SK-N-MC (cell line): ENCODE measurements at regions not wholly inside any gene's neighbourhood (a gene's known extent, or its start where the extent isn't known, plus 50 kb on each side); places are given as distances from the start of the nearest gene placed in this dataset.

Experiments
- DNase-seq: peaks from one replicate; pipeline ENCODE4 v3.0.0-alpha.2; 2011; ENCODE audit warnings: low read depth, low spot score
- H3K27ac ChIP-seq: fragments of 200-600 bp; sonication (generic); 2 replicates; pipeline ENCODE4 v1.5.1; 2016; ENCODE audit warnings: mixed run types
- H3K36me3 ChIP-seq: fragments of 200-600 bp; sonication (generic); 2 replicates; pipeline ENCODE4 v1.6.1; 2017; ENCODE audit warnings: antibody characterized with exemption, low read length, mixed read lengths; ENCODE audit not compliant: insufficient read depth
- H3K4me3 ChIP-seq: fragments of 200-600 bp; sonication (generic); 2 replicates; pipeline ENCODE4 v1.5.1; 2016
- H3K9ac ChIP-seq: fragments of 200-600 bp; sonication (generic); 2 replicates; pipeline ENCODE4 v1.8.0; 2017; ENCODE audit warnings: mixed run types, mixed read lengths; ENCODE audit not compliant: insufficient read length
- H3K9me3 ChIP-seq: fragments of 200-600 bp; sonication (generic); 2 replicates; pipeline ENCODE4 v1.6.1; 2017; ENCODE audit warnings: low read depth, mild to moderate bottlenecking, antibody characterized with exemption, low read length, moderate library complexity, mixed read lengths
- EZH2 ChIP-seq: fragments of 200-600 bp; sonication (generic); IDR thresholded peaks from one replicate; pipeline ENCODE4 v1.6.1; 2017; ENCODE audit warnings: antibody characterized with exemption
- FOXP2 ChIP-seq: optimal IDR thresholded peaks from 2 replicates; pipeline ENCODE3; 2011; ENCODE audit warnings: mild to moderate bottlenecking, moderate library complexity; ENCODE audit not compliant: insufficient read depth; ENCODE audit errors: extremely low read length, control extremely low read depth
- POLR2AphosphoS5 ChIP-seq: IDR thresholded peaks from 2 replicates; pipeline ENCODE4 v1.6.1; 2012; ENCODE audit warnings: mild to moderate bottlenecking, low read depth, low read length, borderline replicate concordance

DNA sequence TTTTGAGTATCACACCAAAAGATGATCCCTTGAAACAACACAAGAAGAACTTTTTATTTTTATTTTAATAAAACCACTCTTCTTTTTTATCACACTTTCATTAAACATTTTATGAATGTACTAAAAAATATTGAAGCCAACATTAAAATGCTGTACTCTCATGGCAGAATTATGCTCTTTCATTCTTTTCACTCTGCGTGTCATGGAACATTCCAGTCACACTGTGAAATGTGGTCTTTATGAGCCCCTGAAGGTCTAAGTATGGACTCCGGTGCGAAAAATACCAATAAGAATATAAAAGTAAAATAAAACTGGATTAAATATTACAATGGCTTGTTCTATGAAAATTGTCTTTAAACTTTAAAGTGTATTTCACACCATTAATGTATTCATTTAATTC lies 148.4 kb downstream of the TMEM26 start:
- no peak overlapping the region for H3K4me3 ChIP-seq
- TF ChIP-seq EZH2 (no peak), FOXP2 (no peak), POLR2AphosphoS5 (no peak)
- no peak overlapping the region for H3K9ac ChIP-seq
- H3K27ac ChIP-seq = no peak overlapping the region
- DNase-seq = no peak
- no peaks in the 10 kb centered on the region for H3K9me3 ChIP-seq
- H3K36me3 ChIP-seq = no peaks in the 10 kb centered on the region

DNA sequence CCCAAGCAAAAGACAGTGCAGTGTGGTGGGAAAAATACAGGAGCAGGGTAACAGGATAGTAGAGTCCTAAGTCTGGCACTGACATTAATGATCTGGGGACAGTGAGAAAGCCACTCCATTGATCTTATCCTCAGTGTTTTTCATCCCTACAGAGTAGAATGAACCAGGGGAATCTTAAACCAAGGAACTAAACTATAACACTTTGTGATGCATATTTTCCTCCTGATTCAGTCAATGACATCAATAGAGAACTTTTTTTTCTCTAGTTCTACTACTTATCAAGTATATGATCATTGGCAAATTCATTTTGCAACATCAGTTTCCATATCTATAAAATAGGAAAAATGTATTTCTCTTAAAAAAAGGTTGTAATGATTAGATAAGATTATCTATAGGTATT lies 151.1 kb downstream of the TMEM26 start:
- Histone ChIP-seq H3K27ac (no peak overlapping the region), H3K9me3 (no peaks in the 10 kb centered on the region), H3K36me3 (no peaks in the 10 kb centered on the region), H3K9ac (no peak overlapping the region), H3K4me3 (no peak overlapping the region)
- TF ChIP-seq EZH2 (no peak), POLR2AphosphoS5 (no peak), FOXP2 (no peak)
- no peak for DNase-seq

DNA sequence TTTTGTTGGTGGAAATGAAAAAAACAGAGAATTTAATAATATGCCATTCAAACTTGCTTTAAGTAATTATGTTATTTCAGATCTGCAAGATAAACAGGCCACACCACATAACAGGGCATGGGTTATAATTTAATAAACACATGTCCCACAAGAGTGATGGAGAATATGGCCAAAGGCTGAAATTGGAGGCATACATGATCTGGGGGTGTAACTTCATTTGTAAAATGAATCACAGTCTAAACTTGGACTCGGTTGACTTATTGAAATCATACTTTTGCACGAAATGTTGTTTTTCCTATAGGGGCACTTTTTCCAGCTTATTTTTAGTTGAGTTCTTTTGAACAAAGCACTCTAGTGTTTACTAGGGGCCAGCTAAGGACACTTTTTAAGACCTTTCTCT lies 151.6 kb downstream of the TMEM26 start:
- Histone ChIP-seq H3K9ac (no peak overlapping the region), H3K4me3 (no peak overlapping the region), H3K9me3 (no peaks in the 10 kb centered on the region), H3K27ac (no peak overlapping the region), H3K36me3 (no peaks in the 10 kb centered on the region)
- TF ChIP-seq POLR2AphosphoS5 (no peak), FOXP2 (no peak), EZH2 (no peak)
- DNase-seq = no peak

DNA sequence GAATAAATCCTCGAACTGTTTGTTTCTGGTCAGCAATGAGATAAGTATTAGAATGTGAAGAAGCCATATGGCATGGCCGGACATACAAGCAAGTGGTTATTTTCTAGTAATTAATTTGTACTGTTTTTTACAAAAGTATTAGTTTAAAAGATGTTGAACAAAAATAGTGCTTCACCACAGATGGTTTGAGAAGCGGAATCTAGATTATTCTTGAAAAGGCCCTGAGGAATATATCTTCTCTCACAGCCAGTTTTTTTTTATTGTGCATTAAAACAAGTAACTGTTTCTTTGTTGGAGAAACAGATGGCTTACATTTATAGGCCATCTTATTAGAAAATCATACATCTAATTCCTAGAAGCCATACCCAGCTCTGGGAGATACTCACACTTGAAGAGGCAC lies 153.3 kb downstream of the TMEM26 start:
- DNase-seq = no peak
- H3K9me3 ChIP-seq = no peaks in the 10 kb centered on the region
- H3K9ac ChIP-seq = no peak overlapping the region
- H3K36me3 ChIP-seq = no peaks in the 10 kb centered on the region
- TF ChIP-seq EZH2 = no peak
- TF ChIP-seq POLR2AphosphoS5 = no peak
- TF ChIP-seq FOXP2 = no peak
- H3K27ac ChIP-seq = no peak overlapping the region
- no peak overlapping the region for H3K4me3 ChIP-seq

DNA sequence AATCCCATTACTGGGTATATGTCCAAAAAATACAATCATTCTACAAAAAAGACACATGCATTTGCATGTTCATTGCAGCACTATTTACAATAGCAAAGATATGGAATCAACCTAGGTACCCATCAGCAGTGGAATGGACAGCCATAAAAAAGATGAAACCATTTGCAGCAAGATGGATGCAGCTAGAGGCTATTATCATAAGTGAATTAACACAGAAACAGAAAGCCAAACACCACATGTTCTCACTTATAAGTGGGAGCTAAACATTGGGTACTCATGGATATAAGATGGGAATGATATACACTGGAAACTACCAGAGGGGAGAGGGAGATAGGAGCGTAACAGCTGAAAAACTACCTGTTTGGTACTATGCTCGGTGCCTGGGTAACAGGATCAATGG lies 154.0 kb downstream of the TMEM26 start:
- no peak for TF ChIP-seq EZH2
- no peak for TF ChIP-seq FOXP2
- no peak for TF ChIP-seq POLR2AphosphoS5
- H3K4me3 ChIP-seq = no peak overlapping the region
- H3K9ac ChIP-seq = no peak overlapping the region
- H3K36me3 ChIP-seq = no peaks in the 10 kb centered on the region
- H3K9me3 ChIP-seq = no peaks in the 10 kb centered on the region
- no peak overlapping the region for H3K27ac ChIP-seq
- DNase-seq = no peak

DNA sequence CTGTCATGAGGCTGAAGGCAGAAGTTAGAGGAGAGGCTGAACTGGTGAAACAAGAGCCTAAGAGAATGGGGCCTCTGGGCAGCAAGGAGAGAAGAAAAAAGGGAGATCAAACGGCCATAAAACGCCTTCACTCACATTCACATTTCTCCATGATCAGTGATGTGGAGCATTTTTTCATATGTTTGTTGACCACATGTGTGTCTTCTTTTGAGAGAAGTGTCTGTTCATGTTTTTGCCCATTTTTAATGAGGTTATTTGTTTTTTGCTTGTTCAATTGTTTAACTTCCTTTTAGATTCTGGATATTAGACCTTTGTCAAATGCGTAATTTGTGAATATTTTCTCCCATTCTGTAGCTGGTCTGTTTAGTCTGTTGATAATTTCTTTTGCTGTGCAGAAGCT lies 155.0 kb downstream of the TMEM26 start:
- TF ChIP-seq EZH2 (no peak), FOXP2 (no peak), POLR2AphosphoS5 (no peak)
- no peaks in the 10 kb centered on the region for H3K9me3 ChIP-seq
- H3K4me3 ChIP-seq = no peak overlapping the region
- no peak for DNase-seq
- no peak overlapping the region for H3K9ac ChIP-seq
- H3K36me3 ChIP-seq = no peaks in the 10 kb centered on the region
- H3K27ac ChIP-seq = no peak overlapping the region

DNA sequence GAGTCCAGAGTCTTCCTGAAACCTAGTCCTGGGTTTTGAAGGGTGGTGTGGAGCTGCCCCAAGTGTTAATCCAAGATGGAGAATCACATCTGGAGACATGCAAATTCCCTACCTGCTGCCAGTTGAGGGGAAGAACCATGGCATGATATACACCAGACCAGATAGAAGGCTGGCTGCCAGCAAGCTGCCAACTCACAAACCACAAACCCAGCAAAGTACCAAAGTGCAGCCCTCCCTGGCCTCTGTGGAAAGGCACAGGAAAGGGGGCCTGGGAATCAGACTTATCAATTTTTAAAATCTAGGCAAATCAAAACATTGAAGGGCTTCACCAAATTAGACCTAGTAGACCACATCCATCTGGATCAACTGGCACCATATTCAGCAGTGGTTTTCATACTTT lies 157.0 kb downstream of the TMEM26 start:
- Histone ChIP-seq H3K9me3 (no peaks in the 10 kb centered on the region), H3K36me3 (no peaks in the 10 kb centered on the region), H3K4me3 (no peak overlapping the region), H3K27ac (no peak overlapping the region), H3K9ac (no peak overlapping the region)
- TF ChIP-seq FOXP2 (no peak), POLR2AphosphoS5 (no peak), EZH2 (no peak)
- DNase-seq = no peak

DNA sequence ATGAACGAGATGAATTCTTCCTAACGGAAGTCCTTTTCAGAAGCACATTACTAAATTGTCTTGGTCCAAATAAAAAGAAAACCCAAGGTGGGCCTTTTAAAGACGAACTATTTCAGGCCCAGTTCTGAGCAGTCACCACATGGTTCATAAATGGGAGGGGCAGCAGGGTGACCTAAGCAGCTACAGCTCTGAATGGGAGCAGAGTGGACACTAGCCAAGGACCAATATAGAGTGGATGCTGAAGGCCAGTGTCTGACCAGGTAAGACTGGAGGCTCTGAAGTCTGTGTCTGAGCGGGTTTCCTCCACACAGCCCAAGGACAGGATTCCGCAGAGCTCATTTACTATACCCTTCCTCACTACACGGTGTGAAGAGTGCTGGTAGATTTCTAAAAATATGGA lies 159.1 kb downstream of the TMEM26 start:
- Histone ChIP-seq H3K27ac (no peak overlapping the region), H3K9me3 (no peaks in the 10 kb centered on the region), H3K36me3 (no peaks in the 10 kb centered on the region), H3K4me3 (no peak overlapping the region), H3K9ac (no peak overlapping the region)
- no peak for DNase-seq
- TF ChIP-seq EZH2 (no peak), FOXP2 (no peak), POLR2AphosphoS5 (no peak)

DNA sequence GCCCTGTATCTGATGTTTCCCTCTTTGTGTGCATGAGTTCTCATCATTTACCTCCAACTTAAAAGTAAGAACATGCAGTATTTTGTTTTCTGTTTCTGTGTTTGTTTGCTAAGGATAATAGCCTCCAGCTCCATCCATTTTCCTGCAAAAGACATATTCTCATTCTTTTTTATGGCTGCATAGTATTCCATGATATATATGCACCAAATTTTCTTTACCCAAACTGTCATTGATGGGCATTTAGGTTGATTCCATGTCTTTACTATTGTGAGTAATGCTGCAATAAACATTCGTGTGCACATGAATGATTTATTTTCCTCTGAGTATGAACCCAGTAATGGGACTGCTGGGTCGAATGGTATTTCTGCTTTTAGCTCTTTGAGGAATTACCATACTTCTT lies 163.4 kb downstream of the TMEM26 start:
- H3K9me3 ChIP-seq = no peaks in the 10 kb centered on the region
- H3K4me3 ChIP-seq = no peak overlapping the region
- H3K36me3 ChIP-seq = no peaks in the 10 kb centered on the region
- H3K9ac ChIP-seq = no peak overlapping the region
- TF ChIP-seq EZH2 (no peak), POLR2AphosphoS5 (no peak), FOXP2 (no peak)
- H3K27ac ChIP-seq = no peak overlapping the region
- no peak for DNase-seq

DNA sequence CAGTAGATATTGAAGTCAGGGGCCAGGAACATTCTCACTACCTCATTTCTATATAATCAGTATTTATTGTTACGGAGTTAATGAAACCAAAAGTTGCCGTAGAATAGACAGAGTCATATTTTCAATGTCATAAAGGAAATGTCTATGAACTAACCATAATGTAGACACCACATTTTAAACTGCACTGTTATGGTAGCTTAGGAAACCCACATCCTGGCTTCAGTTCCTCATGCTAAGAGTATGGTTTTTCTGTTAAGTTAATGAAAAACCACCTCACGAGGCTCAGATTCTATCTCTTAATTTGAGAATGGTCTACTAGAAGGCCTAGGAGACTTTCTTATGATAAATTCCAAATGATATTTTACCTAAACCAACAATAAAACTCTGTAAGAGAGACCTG lies 166.5 kb downstream of the TMEM26 start:
- Histone ChIP-seq H3K9ac (no peak overlapping the region), H3K9me3 (no peaks in the 10 kb centered on the region), H3K27ac (no peak overlapping the region), H3K36me3 (no peaks in the 10 kb centered on the region), H3K4me3 (no peak overlapping the region)
- TF ChIP-seq FOXP2 (no peak), EZH2 (no peak)
- no peak for DNase-seq
